SH-SY5Y (cell line): ENCODE measurements at regions not wholly inside any gene's neighbourhood (a gene's known extent, or its start where the extent isn't known, plus 50 kb on each side); places are given as distances from the start of the nearest gene placed in this dataset.

Source experiments
- GATA2 ChIP-seq: IDR thresholded peaks from 2 replicates; pipeline ENCODE4 v1.6.1; 2011; ENCODE audit warnings: mild to moderate bottlenecking, low read depth, low read length
- GATA3 ChIP-seq: IDR thresholded peaks from 2 replicates; pipeline ENCODE4 v1.6.1; 2011; ENCODE audit warnings: low read depth, mild to moderate bottlenecking, low read length, moderate library complexity

- no peak for TF ChIP-seq GATA2
- no peak for TF ChIP-seq GATA3
Observed at GRCh38 chr5:101783241-101784013, 512.7 kb downstream of the SLCO4C1 start.

GRCh38 chr5:101782352-101783103 lies 513.6 kb downstream of the SLCO4C1 start:
- TF ChIP-seq GATA2 (no peak), GATA3 (no peak)

GRCh38 chr5:101751105-101751504 lies 545.0 kb downstream of the SLCO4C1 start:
- no peak for TF ChIP-seq GATA2
- no peak for TF ChIP-seq GATA3

- TF ChIP-seq GATA3 (no peak), GATA2 (no peak)
Observed at GRCh38 chr5:101728933-101729332, 567.2 kb downstream of the SLCO4C1 start.

GRCh38 chr5:101721543-101721942 lies 574.5 kb downstream of the SLCO4C1 start:
- no peak for TF ChIP-seq GATA2
- no peak for TF ChIP-seq GATA3

- TF ChIP-seq GATA2 (no peak), GATA3 (no peak)
Observed at GRCh38 chr5:101720033-101720432, 576.1 kb downstream of the SLCO4C1 start.

GRCh38 chr5:101717721-101718120 lies 578.4 kb downstream of the SLCO4C1 start:
- TF ChIP-seq GATA2 (no peak), GATA3 (no peak)

- peak; percentile 82 for TF ChIP-seq GATA2
- peak; percentile 90 for TF ChIP-seq GATA3
Observed at GRCh38 chr5:101716941-101717340, 579.1 kb downstream of the SLCO4C1 start.

DNA sequence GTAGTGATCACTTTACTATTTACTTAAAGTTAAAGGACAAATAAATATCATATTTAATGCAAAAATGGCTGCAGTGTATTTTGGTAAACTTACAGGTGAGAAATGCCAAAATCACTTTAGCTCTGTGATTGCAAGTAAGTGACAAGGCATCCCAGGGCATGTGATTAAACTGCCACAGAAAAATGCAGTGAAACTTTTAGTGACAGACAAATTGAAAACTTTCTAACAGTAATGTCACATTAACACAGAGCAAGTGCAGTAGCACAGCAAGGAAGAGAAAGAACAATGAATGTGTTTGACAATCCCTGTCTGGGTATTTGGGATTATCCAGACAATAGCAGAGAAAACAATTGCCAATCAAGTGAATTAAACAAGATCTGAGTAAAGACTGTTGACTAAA lies 606.8 kb downstream of the SLCO4C1 start:
- TF ChIP-seq GATA2 (no peak), GATA3 (no peak)

DNA sequence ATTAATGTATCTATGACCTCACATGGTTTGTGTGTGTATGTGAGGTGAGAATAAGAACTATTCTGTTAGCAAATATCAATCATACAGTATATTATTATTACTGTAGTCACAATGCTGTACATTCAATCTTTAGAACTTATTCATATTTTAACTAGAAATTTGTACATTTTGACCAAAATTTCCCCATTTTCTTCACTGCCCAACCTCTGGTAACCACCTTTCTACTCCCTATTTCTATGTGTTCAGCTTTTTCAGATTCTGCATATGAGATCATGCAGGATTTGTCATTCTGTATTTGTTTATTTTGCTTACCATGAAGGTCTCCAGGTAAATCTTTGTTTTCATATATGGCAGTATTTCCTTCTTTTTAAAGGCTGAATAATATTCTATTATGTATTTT lies 607.9 kb downstream of the SLCO4C1 start:
- TF ChIP-seq GATA3 (no peak), GATA2 (no peak)

DNA sequence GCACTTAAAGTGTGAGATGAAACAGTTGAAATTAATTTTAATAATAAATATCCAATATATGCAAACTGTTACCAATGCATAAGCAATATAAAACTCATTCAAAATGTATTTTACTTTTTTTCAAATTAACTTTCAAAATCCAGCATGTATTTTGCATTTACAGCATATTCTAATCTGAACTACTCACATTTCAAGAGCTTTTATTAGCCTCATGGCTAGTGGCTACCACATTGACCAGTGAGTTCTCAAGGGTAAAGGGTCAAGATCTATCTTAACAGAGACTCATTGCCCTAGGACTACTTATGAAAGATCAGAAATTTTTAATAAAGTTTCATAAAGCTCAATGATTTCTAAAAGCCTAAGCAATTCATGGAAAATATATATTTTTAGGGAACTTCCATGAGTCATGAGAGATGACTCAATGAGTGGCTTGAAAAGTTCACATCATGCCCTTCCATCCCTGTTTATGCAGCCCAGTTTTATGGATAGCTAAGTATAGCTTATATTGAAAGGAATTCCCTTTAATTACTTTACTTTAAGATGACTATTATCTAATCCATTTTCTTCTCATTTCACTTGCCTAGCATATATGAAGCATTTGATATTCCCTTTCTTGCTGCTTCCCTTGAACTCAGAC lies 608.6 kb downstream of the SLCO4C1 start:
- TF ChIP-seq GATA2 (no peak), GATA3 (no peak)

- no peak for TF ChIP-seq GATA2
- no peak for TF ChIP-seq GATA3
Observed at GRCh38 chr5:101686536-101687157, 609.4 kb downstream of the SLCO4C1 start.

DNA sequence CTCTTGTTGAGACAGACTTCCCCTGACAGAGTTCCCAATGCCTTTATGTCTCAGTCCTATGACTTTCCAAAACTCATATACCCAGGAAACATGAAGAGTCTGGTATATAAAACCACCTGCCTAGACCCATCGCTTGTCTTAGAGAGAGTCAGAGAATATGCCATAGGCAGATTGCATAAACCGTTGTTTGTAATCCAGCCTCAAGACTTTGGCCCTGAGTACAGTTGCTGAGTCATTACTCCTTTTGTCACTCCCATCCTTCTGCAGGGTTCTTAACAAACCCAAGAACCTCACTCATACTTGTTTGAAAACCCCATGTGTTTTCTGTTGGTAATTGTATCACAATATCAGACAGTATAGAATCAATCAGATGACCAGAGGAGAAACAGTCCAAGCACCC lies 616.3 kb downstream of the SLCO4C1 start:
- TF ChIP-seq GATA2: no peak
- TF ChIP-seq GATA3: no peak
